ENCODE measurements at regions not wholly inside any gene's neighbourhood (a gene's known extent, or its start where the extent isn't known, plus 50 kb on each side); places are given as distances from the start of the nearest gene placed in this dataset.

GRCh38 chr13:80547341-80547740, 206.4 kb upstream of the SPRY2 start:
- no peak overlapping the region for H3K27ac ChIP-seq
- FAIRE-seq = no peak
- no peaks in the 10 kb centered on the region for H3K36me3 ChIP-seq
- H3K27me3 ChIP-seq = no peaks in the 10 kb centered on the region
- intact Hi-C loops (cut with DNase I) = no loop called here
- no peak for DNase-seq
- WGBS, 2 donors = 75 to 77% methylated on average over 1 of the region's 1 CpG
- no peaks in the 10 kb centered on the region for H3K4me1 ChIP-seq
- no peak for ATAC-seq
- TF ChIP-seq CTCF (IDR thresholded peaks at IDR 0.05) = no peak
- H3K4me3 ChIP-seq = no peak overlapping the region
- H3K9me3 ChIP-seq = no peaks in the 10 kb centered on the region

GRCh38 chr13:80533175-80533574, 192.2 kb upstream of the SPRY2 start:
- WGBS, 2 donors = 95 to 100% methylated on average over 1 of the region's 1 CpG
- H3K27ac ChIP-seq = no peak overlapping the region
- H3K4me3 ChIP-seq = no peak overlapping the region
- intact Hi-C loops (cut with DNase I) = no loop called here
- FAIRE-seq = no peak
- H3K4me1 ChIP-seq = no peaks in the 10 kb centered on the region
- H3K36me3 ChIP-seq = no peaks in the 10 kb centered on the region
- DNase-seq = no peak
- no peak for TF ChIP-seq CTCF (IDR thresholded peaks at IDR 0.05)
- no peaks in the 10 kb centered on the region for H3K27me3 ChIP-seq
- no peaks in the 10 kb centered on the region for H3K9me3 ChIP-seq
- ATAC-seq = no peak

GRCh38 chr13:80530902-80531301, 190.0 kb upstream of the SPRY2 start:
- FAIRE-seq = no peak
- 85 to 93% methylated on average over 1 of the region's 1 CpG for WGBS, 2 donors
- Histone ChIP-seq H3K36me3 (no peaks in the 10 kb centered on the region), H3K27me3 (no peaks in the 10 kb centered on the region), H3K9me3 (no peaks in the 10 kb centered on the region), H3K4me1 (no peaks in the 10 kb centered on the region), H3K4me3 (no peak overlapping the region), H3K27ac (no peak overlapping the region)
- no peak for DNase-seq
- intact Hi-C loops (cut with DNase I) = no loop called here
- ATAC-seq = no peak
- TF ChIP-seq CTCF (IDR thresholded peaks at IDR 0.05) = no peak

- H3K27ac ChIP-seq = no peak overlapping the region
- no peaks in the 10 kb centered on the region for H3K27me3 ChIP-seq
- no peak for FAIRE-seq
- H3K36me3 ChIP-seq = no peaks in the 10 kb centered on the region
- H3K4me3 ChIP-seq = no peak overlapping the region
- TF ChIP-seq CTCF (IDR thresholded peaks at IDR 0.05) = no peak
- intact Hi-C loops (cut with DNase I) = no loop called here
- H3K9me3 ChIP-seq = no peaks in the 10 kb centered on the region
- no peak for DNase-seq
- no peaks in the 10 kb centered on the region for H3K4me1 ChIP-seq
- WGBS, 2 donors = 69 to 81% methylated on average over 4 of the region's 4 CpGs
- no peak for ATAC-seq
Measured at GRCh38 chr13:80530191-80530590, 189.3 kb upstream of the SPRY2 start.

- no peaks in the 10 kb centered on the region for H3K9me3 ChIP-seq
- WGBS, 2 donors = 74 to 76% methylated on average over 3 of the region's 3 CpGs
- no peak overlapping the region for H3K4me3 ChIP-seq
- intact Hi-C loops (cut with DNase I) = no loop called here
- no peak for FAIRE-seq
- no peak for DNase-seq
- H3K36me3 ChIP-seq = no peaks in the 10 kb centered on the region
- no peaks in the 10 kb centered on the region for H3K4me1 ChIP-seq
- no peak overlapping the region for H3K27ac ChIP-seq
- no peak for ATAC-seq
- no peaks in the 10 kb centered on the region for H3K27me3 ChIP-seq
- no peak for TF ChIP-seq CTCF (IDR thresholded peaks at IDR 0.05)
Measured at GRCh38 chr13:80529734-80530133, 188.8 kb upstream of the SPRY2 start.

All from pancreas (tissue), 10 donors.